GM12892 (cell line): ENCODE measurements at regions not wholly inside any gene's neighbourhood (a gene's known extent, or its start where the extent isn't known, plus 50 kb on each side); places are given as distances from the start of the nearest gene placed in this dataset.

Source experiments
- POLR2A ChIP-seq: IDR thresholded peaks from 2 replicates; pipeline ENCODE4 v1.6.1; 2011; ENCODE audit warnings: low read depth, low read length, control low read depth
- POLR2AphosphoS5 ChIP-seq: IDR thresholded peaks from 2 replicates; pipeline ENCODE4 v1.6.1; 2011; ENCODE audit warnings: low read depth, low read length, control low read depth

DNA sequence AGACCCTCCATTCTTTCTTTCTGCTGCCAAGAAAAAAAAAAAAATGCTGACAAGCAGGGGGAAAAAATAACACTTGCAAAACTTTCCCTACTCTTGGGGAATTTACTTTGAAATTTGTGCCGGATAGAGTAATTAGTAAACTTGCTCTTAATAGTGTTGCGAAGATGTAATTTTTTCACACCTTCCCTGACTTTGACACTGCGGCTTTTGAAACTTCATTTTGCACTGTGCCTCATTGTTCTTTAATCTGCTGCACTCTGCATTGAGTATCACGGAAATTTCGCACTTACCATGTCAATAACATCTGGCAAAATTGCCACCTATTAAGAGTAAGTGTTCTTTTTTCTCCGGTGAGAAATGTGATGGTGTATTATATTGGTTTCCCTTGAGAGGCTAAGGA is 596.1 kb downstream of the VRK1 start:
- no peak for TF ChIP-seq POLR2A
- no peak for TF ChIP-seq POLR2AphosphoS5
